DND-41 (cell line): ENCODE measurements at regions not wholly inside any gene's neighbourhood (a gene's known extent, or its start where the extent isn't known, plus 50 kb on each side); places are given as distances from the start of the nearest gene placed in this dataset.

Source experiments
- CTCF ChIP-seq: IDR thresholded peaks from 2 replicates; pipeline ENCODE4 v1.5.1; 2012; ENCODE audit warnings: borderline replicate concordance, low read length, moderate library complexity, mild to moderate bottlenecking; ENCODE audit not compliant: poor library complexity, severe bottlenecking; ENCODE audit errors: extremely low read depth
- EZH2 ChIP-seq: IDR thresholded peaks from 3 replicates; pipeline ENCODE4 v1.6.1; 2012; ENCODE audit warnings: borderline replicate concordance, low read depth, mild to moderate bottlenecking, moderate library complexity, low read length, inconsistent platforms; ENCODE audit not compliant: severe bottlenecking

- TF ChIP-seq EZH2: no peak
- TF ChIP-seq CTCF: no peak
These were observed 104.4 kb downstream of the CYRIA start for GRCh38 chr2:16561251-16561650.
